ENCODE measurements at regions not wholly inside any gene's neighbourhood (a gene's known extent, or its start where the extent isn't known, plus 50 kb on each side); places are given as distances from the start of the nearest gene placed in this dataset.
"Not testable (repeated sequence)": the region's sequence is repeated elsewhere in the genome, so short reads cannot be mapped to it uniquely, and the experiment has no call there.

- H3K27me3 Mint-ChIP-seq: peaks cover 6% of the 10 kb centered on the region
- no peaks in the 10 kb centered on the region for H3K36me3 Mint-ChIP-seq (ENCODE audit: low read depth)
- no peak overlapping the region for H3K27ac Mint-ChIP-seq
- ATAC-seq (no peak), DNase-seq (no peak)
- no peak overlapping the region for H3K4me3 Mint-ChIP-seq
- no peaks in the 10 kb centered on the region for H3K9me3 ChIP-seq (ENCODE audit: control insufficient read depth, low read length, poor library complexity, severe bottlenecking)
- H3K4me1 Mint-ChIP-seq: peaks cover 3% of the 10 kb centered on the region
Observed at GRCh38 chr3:110618512-110619226, 452.9 kb upstream of the NECTIN3 start.

- ATAC-seq (no peak), DNase-seq (no peak)
- Mint-ChIP-seq H3K4me3 (no peak overlapping the region), H3K4me1 (peaks cover 3% of the 10 kb centered on the region), H3K36me3 (ENCODE audit: low read depth) (no peaks in the 10 kb centered on the region), H3K27me3 (peaks cover 6% of the 10 kb centered on the region), H3K27ac (no peak overlapping the region)
- no peaks in the 10 kb centered on the region for H3K9me3 ChIP-seq (ENCODE audit: control insufficient read depth, low read length, poor library complexity, severe bottlenecking)
Observed at GRCh38 chr3:110620118-110620517, 451.5 kb upstream of the NECTIN3 start.

- H3K4me1 Mint-ChIP-seq: peaks cover 14% of the 10 kb centered on the region
- H3K9me3 ChIP-seq (ENCODE audit: control insufficient read depth, low read length, poor library complexity, severe bottlenecking): no peaks in the 10 kb centered on the region
- H3K36me3 Mint-ChIP-seq (ENCODE audit: low read depth): no peaks in the 10 kb centered on the region
- H3K27me3 Mint-ChIP-seq: peaks cover 6% of the 10 kb centered on the region
- no peak overlapping the region for H3K27ac Mint-ChIP-seq
- no peak overlapping the region for H3K4me3 Mint-ChIP-seq
- peak; percentile 40 for ATAC-seq
- DNase-seq: no peak
Observed at GRCh38 chr3:110623571-110623970, 448.0 kb upstream of the NECTIN3 start.

GRCh38 chr3:110624576-110624975, 447.0 kb upstream of the NECTIN3 start:
- no peaks in the 10 kb centered on the region for H3K9me3 ChIP-seq (ENCODE audit: control insufficient read depth, low read length, poor library complexity, severe bottlenecking)
- H3K36me3 Mint-ChIP-seq (ENCODE audit: low read depth): no peaks in the 10 kb centered on the region
- DNase-seq (no peak), ATAC-seq (no peak)
- no peak overlapping the region for H3K4me3 Mint-ChIP-seq
- H3K27ac Mint-ChIP-seq: no peak overlapping the region
- peaks cover 4% of the 10 kb centered on the region for H3K27me3 Mint-ChIP-seq
- peaks cover 15% of the 10 kb centered on the region for H3K4me1 Mint-ChIP-seq

GRCh38 chr3:110625201-110625747, 446.3 kb upstream of the NECTIN3 start:
- Mint-ChIP-seq H3K4me1 (peaks cover 15% of the 10 kb centered on the region), H3K4me3 (no peak overlapping the region), H3K27ac (no peak overlapping the region), H3K27me3 (no peaks in the 10 kb centered on the region), H3K36me3 (ENCODE audit: low read depth) (no peaks in the 10 kb centered on the region)
- H3K9me3 ChIP-seq (ENCODE audit: control insufficient read depth, low read length, poor library complexity, severe bottlenecking): no peaks in the 10 kb centered on the region
- no peak for ATAC-seq
- no peak for DNase-seq

GRCh38 chr3:110626652-110627111, 444.9 kb upstream of the NECTIN3 start:
- H3K4me1 Mint-ChIP-seq: peaks cover 15% of the 10 kb centered on the region
- H3K4me3 Mint-ChIP-seq: peak overlapping the region; percentile 62
- ATAC-seq: peak; percentile 42
- H3K36me3 Mint-ChIP-seq (ENCODE audit: low read depth); H3K27me3 Mint-ChIP-seq; DNase-seq; H3K9me3 ChIP-seq (ENCODE audit: control insufficient read depth, low read length, poor library complexity, severe bottlenecking): not testable (repeated sequence)
- peak overlapping the region; percentile 75 for H3K27ac Mint-ChIP-seq

- peak overlapping the region; percentile 75 for H3K27ac Mint-ChIP-seq
Observed at GRCh38 chr3:110628650-110629301, 442.8 kb upstream of the NECTIN3 start.

GRCh38 chr3:110629917-110630316, 441.7 kb upstream of the NECTIN3 start:
- H3K9me3 ChIP-seq (ENCODE audit: control insufficient read depth, low read length, poor library complexity, severe bottlenecking): no peaks in the 10 kb centered on the region
- H3K27ac Mint-ChIP-seq: no peak overlapping the region
- no peak overlapping the region for H3K4me3 Mint-ChIP-seq
- no peaks in the 10 kb centered on the region for H3K27me3 Mint-ChIP-seq
- DNase-seq (no peak), ATAC-seq (no peak)
- peaks cover 12% of the 10 kb centered on the region for H3K4me1 Mint-ChIP-seq
- H3K36me3 Mint-ChIP-seq (ENCODE audit: low read depth): no peaks in the 10 kb centered on the region

More at GRCh38 chr3:110628650-110629301, 442.8 kb upstream of the NECTIN3 start:
- Mint-ChIP-seq H3K27me3 (no peaks in the 10 kb centered on the region), H3K4me1 (peaks cover 12% of the 10 kb centered on the region), H3K4me3 (peak overlapping the region; percentile 12), H3K36me3 (ENCODE audit: low read depth) (no peaks in the 10 kb centered on the region)
- DNase-seq: no peak
- H3K9me3 ChIP-seq (ENCODE audit: control insufficient read depth, low read length, poor library complexity, severe bottlenecking): no peaks in the 10 kb centered on the region
- ATAC-seq: no peak

GRCh38 chr3:110644203-110644602, 427.4 kb upstream of the NECTIN3 start:
- H3K4me3 Mint-ChIP-seq: no peak overlapping the region
- DNase-seq (no peak), ATAC-seq (no peak)
- H3K27ac Mint-ChIP-seq: no peak overlapping the region
- H3K27me3 Mint-ChIP-seq: peaks cover 9% of the 10 kb centered on the region
- H3K4me1 Mint-ChIP-seq: no peaks in the 10 kb centered on the region
- H3K9me3 ChIP-seq (ENCODE audit: control insufficient read depth, low read length, poor library complexity, severe bottlenecking): no peaks in the 10 kb centered on the region
- H3K36me3 Mint-ChIP-seq (ENCODE audit: low read depth): no peaks in the 10 kb centered on the region

- H3K4me3 Mint-ChIP-seq: no peak overlapping the region
- H3K36me3 Mint-ChIP-seq (ENCODE audit: low read depth): no peaks in the 10 kb centered on the region
- peaks cover 6% of the 10 kb centered on the region for H3K27me3 Mint-ChIP-seq
- H3K4me1 Mint-ChIP-seq: no peaks in the 10 kb centered on the region
- DNase-seq (no peak), ATAC-seq (no peak)
- no peak overlapping the region for H3K27ac Mint-ChIP-seq
- no peaks in the 10 kb centered on the region for H3K9me3 ChIP-seq (ENCODE audit: control insufficient read depth, low read length, poor library complexity, severe bottlenecking)
Observed at GRCh38 chr3:110646055-110646454, 425.6 kb upstream of the NECTIN3 start.

- ATAC-seq: no peak
- DNase-seq: no peak
- H3K9me3 ChIP-seq (ENCODE audit: control insufficient read depth, low read length, poor library complexity, severe bottlenecking): no peaks in the 10 kb centered on the region
- H3K27me3 Mint-ChIP-seq: peaks cover 6% of the 10 kb centered on the region
- no peak overlapping the region for H3K27ac Mint-ChIP-seq
- H3K36me3 Mint-ChIP-seq (ENCODE audit: low read depth): no peaks in the 10 kb centered on the region
- H3K4me1 Mint-ChIP-seq: no peaks in the 10 kb centered on the region
- no peak overlapping the region for H3K4me3 Mint-ChIP-seq
Observed at GRCh38 chr3:110646496-110646895, 425.1 kb upstream of the NECTIN3 start.

GRCh38 chr3:110647586-110647985, 424.0 kb upstream of the NECTIN3 start:
- peaks cover 6% of the 10 kb centered on the region for H3K27me3 Mint-ChIP-seq
- no peaks in the 10 kb centered on the region for H3K9me3 ChIP-seq (ENCODE audit: control insufficient read depth, low read length, poor library complexity, severe bottlenecking)
- H3K27ac Mint-ChIP-seq: no peak overlapping the region
- no peaks in the 10 kb centered on the region for H3K4me1 Mint-ChIP-seq
- no peaks in the 10 kb centered on the region for H3K36me3 Mint-ChIP-seq (ENCODE audit: low read depth)
- no peak overlapping the region for H3K4me3 Mint-ChIP-seq
- no peak for ATAC-seq
- DNase-seq: no peak

- DNase-seq (no peak), ATAC-seq (no peak)
- H3K4me1 Mint-ChIP-seq: no peaks in the 10 kb centered on the region
- H3K36me3 Mint-ChIP-seq (ENCODE audit: low read depth): no peaks in the 10 kb centered on the region
- no peaks in the 10 kb centered on the region for H3K9me3 ChIP-seq (ENCODE audit: control insufficient read depth, low read length, poor library complexity, severe bottlenecking)
- no peak overlapping the region for H3K27ac Mint-ChIP-seq
- H3K27me3 Mint-ChIP-seq: peaks cover 6% of the 10 kb centered on the region
- no peak overlapping the region for H3K4me3 Mint-ChIP-seq
Observed at GRCh38 chr3:110650741-110651140, 420.9 kb upstream of the NECTIN3 start.

Measured in T-helper 17 cell (primary cell).